HG03135 (cell line): ENCODE measurements at regions not wholly inside any gene's neighbourhood (a gene's known extent, or its start where the extent isn't known, plus 50 kb on each side); places are given as distances from the start of the nearest gene placed in this dataset.
A peak's percentile ranks its signal among the peaks of the same experiment; 100 is the strongest.

ENCODE experiments used
- ATAC-seq: cut with Tn5 transposase; IDR thresholded peaks from one replicate; pipeline ENCODE4 v1.9.1; 2021; ENCODE audit warnings: mild to moderate bottlenecking, moderate library complexity; ENCODE audit not compliant: unreplicated experiment

DNA sequence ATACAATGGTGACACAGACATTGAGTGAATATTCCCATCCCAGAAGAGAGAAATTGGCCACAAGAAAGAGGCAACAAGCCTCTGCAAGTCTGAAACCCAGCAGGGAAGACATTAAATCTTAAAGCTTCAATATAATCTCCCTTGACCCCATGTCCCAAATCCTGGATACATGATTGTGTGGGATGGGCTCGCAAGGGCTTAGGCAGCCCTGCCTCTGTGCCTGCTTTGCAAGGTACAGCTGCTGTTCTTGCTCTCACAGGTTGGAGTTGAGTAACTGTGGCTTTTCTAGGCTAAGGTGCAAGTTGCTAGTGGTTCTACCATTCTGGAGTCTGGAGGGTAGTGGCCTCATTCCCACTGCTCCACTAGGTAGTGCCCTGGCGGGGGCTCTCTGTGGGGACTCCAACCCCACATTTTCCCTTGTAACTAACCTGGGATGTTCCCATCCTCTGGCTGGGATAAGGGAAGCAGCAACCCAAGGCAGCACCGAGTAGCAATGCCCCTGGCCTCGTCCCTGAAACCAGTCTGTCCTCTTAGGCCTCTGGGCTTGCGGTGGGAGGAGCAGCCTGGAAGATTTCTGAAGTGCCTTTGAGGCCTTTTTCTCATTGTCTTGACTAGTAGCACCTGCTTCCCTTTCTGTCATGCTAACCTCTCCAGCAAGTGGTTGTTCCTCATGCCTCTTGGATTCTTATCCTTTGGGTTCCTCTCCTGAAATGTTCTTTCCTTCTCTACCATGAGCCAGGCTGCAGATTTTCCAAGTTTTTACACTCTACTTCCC, 90.0 kb downstream of the FAM174B start:
- ATAC-seq, result no peak

DNA sequence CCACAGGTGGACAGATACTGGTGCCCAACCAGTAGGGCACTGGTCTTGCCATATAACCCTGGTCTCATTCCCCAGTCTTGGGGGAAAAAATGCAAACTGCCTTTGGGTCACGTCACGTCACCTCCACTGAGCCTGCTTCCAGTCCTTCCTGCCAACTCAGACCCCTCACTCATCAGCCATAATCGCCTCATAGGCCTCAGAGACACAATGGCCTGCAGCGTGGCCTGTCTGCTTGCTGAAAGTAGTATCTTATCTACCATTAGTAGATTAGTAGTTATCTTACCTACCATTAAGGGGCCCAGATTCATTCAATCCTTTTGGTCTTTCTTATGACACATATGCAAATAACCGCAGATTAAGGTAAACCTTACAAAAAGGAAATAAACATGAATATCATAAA, 93.8 kb downstream of the FAM174B start:
- no peak for ATAC-seq

DNA sequence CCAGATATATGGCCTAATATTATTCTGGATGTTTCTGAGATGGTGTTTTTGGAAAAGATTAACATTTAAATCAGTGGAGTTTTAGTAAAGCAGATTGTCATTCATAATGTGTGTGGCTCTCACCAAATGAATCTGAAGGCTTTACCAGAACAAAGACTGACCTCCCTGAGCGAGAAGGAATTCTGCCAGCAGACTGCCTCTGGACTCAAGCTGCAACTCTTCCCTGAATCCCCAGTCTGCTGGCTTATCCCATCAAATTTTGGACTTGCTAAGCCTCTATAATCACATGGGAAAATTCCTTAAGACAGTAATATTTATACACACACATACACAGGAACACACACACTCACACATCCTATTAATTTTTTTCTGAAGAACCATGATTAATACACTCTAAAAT, 102.3 kb downstream of the FAM174B start:
- no peak for ATAC-seq

DNA sequence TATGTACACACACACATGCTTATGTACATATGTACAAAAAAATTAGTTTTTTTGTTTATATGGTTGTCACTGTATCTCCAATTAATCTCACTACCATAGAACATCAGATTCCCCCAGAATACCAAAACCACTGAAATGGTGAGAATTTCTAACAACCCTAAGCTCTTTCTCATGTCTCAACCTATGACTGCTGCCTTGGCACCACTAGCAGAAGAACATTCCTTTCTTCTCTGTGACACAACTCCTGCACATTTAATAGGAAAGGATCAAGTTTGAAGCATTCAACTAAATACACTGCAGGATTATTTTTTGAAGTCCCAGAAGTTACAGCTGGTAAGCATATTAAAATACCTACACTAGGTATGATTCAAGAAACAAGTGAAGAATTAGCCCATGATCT, 109.6 kb downstream of the FAM174B start:
- ATAC-seq, result no peak

DNA sequence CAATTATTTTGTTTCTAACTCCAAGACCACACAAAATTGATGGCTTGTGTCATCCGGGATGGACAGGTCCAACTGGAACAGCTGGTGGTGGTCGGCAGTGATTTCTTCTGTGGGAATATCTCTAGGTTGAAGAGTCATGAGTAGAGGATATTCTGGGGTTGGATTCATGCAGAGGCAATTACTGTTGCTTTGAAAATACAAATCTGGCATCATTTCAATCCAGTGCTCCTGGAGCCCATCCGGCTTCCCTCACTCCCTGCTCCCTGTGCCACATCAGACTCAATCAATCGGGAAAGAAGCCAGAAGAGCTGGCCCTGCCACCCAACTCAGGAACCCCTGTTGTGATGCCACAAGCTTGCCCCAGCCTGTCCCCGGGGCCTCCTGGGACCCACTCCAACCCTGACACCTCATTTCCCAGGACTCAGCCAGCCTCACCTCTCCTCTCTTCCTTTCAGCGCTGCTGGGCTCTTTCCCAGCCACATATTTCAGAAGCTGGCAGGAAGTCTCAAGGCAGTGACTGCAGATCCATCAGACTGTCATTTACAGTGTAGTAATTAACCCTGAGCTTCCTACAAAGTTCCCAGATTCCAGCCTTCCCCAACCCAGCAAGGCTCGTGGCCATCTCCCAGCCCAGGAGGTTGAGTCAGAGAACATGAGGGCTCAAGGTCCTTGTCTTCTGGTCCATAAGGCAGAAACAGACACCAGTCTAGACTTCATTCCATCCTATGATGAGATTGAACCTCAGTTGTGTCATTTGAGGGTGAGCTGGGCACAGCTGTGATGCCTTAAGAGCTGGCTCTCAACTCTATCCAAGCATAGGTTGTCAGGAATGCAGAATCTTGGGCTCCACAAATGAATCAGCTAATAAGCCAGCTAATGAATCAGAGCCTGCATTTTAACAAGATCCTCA, 114.0 kb downstream of the FAM174B start:
- ATAC-seq, result no peak

DNA sequence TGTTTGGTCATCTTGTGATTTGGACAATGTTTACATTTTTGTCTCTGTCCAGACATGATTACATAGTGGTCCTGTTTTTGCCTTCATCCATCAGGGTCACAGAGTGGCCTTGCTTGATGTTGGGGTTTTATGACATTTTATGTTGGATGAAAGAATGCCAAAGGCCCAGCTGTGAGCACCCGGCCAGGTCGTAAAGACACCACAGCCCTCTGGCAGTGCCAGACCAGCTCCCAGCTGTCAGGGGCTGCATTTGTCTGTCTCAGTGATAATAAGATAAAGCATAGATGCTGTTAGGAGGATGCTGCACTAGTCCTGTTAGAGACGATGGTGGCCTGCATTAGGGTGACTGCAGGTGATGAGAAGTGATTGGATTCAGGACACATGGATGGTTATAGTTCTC, 117.5 kb downstream of the FAM174B start:
- no peak for ATAC-seq

DNA sequence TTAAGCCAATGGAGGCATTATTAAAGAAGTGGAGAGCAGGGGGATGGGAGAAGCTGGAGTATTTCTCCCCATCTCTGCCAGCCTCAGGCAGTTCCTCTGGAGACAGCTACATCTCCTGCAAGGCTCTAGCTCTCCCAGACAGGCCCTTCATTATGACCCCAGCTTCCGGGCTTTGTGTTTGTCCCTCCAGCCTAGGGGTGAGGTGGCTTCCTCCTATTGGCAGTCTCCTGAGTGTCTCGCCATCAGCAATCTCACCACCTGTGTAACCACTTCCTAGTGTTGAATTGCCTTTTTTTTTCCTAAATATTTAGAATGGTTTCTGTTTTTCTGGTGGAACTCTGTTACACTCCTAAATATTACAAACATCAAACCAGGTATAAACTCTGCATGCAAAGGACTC, 122.3 kb downstream of the FAM174B start:
- no peak for ATAC-seq

DNA sequence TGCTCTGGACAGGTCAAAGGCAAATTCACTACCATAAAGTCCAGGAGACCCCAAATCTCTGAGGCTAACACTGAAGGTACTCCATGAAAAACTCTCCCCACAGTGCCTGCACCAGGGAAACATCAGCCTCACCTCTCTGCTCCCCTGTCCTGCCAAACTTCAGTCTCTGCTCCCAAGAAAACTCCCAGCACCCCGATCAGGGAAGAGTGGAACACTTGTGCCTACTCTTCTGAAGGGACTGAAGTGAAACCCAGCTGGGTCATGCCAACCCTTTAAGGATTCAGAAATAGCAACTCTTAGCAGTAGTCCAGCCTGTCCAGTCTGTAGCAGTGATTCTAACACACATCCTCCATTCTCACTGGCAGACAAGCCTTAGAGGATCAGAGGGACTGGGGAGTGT, 124.2 kb downstream of the FAM174B start:
- ATAC-seq, result no peak

DNA sequence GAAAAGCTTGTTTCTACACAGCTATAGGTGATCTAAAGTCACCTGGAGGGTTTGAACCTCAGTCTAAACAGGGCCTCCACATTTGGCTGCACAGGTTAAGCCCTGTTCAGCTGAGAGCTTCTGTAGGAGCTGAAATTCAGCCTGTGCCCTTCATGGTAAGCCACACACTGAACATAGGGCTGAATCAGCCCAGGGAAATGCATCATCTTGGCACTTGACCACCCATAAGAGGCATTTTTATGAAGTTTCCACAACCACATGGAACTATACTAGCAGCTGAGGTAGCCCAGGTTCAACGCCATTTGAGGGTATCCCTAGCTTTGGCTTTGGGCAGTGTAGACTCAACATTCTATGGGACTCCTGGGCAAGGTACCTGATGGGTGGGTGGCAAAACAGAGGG, 126.8 kb downstream of the FAM174B start:
- ATAC-seq, result no peak

DNA sequence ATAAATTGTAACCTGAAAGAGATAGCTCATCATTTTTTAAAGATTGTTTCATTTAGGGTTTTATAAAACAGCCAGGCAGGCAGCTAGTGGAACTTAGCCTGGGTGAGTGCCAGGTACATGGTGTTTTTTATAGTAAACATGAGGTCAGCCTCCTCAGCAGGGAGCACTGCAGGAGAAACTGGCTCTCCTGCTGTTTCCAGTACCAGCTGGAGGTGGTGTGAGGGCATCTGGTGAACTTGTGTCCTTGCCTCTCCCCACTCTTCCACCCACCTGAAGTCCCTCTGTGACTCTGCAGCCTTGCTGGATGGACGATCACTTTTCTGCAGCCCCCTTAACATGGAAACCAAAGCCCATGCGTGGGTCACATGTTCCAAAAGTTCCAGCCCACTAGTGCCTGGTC, 128.4 kb downstream of the FAM174B start:
- ATAC-seq, result no peak

DNA sequence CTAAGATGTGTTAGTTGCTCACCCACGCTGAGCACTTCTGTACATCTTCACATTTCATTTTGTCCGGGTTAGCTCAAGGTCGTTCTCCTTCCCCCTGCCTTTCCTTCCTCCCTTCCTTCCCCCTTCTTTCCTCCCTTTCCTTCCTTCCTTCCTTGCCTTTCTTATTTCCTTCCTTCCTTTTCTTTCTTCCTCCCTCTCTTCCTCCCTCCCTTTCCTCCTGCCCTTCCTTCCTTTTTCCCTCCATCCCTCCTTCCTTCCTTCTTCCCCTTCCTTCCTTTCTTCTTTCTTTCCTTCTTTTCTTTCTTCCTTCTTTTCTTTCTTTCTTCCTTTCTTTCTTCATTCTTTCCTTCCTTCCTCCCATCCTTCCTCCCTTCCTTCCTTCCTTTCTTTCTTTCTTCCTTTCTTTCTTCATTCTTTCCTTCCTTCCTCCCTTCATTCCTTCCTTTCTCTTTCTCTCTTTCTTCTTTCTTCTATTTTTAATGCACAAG, 129.8 kb downstream of the FAM174B start:
- no peak for ATAC-seq

DNA sequence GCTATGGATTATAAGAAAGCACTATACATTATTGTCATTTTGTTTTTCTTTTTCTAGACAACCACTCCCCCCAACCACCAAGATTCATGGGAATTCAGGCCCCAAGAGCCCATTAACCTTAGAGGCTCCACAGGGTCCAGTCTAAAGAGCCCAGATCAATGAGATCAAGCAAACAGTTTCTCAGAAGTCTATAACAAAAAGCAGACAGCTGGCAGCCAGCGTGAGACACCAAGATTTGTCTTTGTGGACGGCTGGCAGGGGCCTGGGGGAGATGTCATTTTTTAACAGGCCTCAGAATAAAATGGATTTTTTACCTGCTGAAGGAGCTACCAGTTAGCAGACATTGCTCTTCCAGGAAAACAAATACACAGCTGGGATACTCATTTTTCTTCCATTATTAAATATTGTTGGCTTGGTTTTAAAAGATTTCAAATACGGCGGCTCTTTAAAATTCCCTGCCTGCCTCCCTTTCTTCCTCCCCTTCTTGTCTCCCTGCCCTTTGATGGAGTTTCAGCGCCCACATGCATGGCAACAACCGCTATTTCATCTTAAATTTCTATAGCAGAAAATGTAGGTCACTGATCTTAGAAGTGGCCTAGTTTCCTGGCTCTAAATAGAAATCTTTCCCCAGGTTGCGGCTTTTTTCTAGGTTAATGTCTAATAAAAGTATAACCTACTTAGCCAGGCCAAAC, 130.6 kb downstream of the FAM174B start:
- ATAC-seq, result no peak

DNA sequence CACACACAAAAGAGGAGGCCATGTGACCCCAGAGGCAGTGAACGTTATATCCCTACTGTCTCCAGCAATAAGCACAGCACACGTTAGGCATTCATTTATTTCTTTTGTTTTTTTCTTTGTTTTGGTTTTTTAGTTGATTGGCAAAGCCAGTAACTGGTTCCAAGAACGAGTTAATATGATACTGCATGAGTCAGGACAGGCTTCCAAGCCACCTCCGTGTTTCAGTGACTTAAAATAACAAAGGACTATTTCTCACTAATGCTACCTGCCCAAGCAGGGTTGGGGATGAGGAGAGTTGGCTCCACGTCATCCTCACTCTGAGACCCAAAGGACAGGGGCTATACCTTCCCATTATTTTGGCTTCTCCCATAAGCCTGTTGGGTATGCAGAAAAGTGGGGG, 130.5 kb downstream of the ST8SIA2 start:
- ATAC-seq, result no peak

DNA sequence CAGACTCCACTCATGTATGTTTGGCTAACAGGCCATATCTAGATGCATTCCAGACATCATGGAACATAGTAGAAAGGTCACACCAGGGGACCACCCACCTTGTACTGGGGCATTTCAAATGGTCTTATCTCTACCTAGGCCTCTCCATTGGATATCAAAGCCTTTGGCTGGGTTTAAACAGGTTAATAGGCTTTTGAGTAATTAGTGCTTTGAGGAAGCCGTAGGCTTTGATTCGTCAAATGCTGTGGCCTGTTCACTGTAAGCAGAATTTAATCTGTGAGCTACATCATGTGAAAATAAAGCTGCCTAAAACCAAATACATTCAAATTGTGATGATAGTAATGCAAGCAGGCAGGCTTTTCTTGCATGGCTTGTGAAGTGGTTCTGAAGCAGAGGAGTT, 129.5 kb downstream of the ST8SIA2 start:
- no peak for ATAC-seq

DNA sequence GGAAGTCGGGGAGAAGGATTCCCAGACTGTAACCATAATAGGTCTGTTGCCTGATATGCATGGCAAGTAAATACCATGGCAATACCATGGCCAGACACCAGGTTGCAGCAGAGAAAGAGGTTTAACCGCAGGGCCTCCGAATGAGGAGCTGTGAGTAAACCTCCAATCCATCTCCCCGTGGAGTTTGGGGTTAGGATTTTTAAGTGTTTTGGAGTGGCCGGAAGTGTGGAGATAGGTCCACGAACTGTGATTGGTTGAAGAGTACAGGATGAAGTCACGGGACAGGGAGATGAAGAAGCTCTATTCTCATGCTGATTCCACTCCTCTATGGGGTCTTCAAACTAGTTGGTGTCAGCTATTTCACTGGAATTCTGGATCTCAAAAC, 127.9 kb downstream of the ST8SIA2 start:
- ATAC-seq, result peak; percentile 89

DNA sequence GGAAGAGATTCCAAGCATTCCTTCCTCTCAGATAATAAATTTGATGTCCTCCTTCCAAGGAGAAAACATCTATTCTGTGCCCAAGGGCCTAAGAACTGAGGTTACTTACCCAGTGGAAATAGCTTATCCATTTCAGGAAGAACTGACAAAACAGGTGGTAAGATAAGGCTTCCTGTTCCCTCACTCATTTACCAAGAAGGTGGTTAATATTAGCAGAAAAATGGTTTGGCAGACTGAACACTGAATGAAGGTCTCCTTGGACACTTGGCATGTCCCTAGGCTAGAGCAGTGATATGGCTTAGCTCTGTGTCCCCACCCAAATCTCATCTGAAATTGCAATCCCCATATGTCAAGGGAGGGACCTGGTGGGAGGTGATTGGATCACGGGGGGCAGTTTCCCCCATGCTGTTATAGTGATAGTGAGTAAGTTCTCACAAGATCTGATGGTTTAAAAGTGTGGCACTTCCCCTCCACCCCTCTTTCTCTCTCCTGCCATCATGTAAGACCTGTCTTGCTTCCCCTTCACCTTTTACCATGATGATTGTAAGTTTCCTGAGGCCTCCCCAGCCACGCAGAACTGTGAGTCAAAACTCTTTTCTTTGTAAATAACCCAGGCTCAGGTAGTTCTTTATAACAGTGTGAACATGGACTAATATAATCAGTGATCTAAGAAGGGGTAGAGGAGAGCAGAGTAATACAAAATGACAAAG, 127.4 kb downstream of the ST8SIA2 start:
- peak; percentile 47 for ATAC-seq

DNA sequence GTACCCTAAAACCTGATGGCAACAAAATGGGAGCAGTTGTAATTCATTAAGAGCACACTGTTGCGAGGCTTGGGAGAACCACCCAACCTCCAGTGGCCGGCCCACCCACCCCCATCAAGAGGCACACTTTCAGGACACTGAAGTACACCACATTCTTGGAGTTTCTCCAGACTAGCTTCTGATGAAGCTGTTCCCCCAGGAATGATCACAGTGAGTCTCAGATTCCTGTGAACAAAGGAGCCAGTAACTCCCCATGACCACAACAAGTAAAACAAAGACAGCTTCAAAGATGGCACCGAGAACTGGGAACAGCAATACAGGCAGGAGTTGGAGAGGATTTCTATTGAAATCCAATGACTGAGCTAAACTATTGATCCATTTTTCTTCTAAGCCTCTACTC, 126.0 kb downstream of the ST8SIA2 start:
- no peak for ATAC-seq
